ENCODE measurements at regions not wholly inside any gene's neighbourhood (a gene's known extent, or its start where the extent isn't known, plus 50 kb on each side); places are given as distances from the start of the nearest gene placed in this dataset.

GRCh38 chr1:113194846-113195830, 122.1 kb downstream of the LRIG2 start:
- FAIRE-seq = no peak
- Histone ChIP-seq H2AFZ (ENCODE audit: control insufficient read depth, low read length) (no peak overlapping the region), H3K9me1 (ENCODE audit: control insufficient read depth, extremely low read depth, insufficient read depth, low read length) (no peaks in the 10 kb centered on the region), H3K27ac (ENCODE audit: control insufficient read depth, insufficient read depth, low read length) (no peak overlapping the region), H3K4me3 (ENCODE audit: control insufficient read depth in 2 of 3, extremely low read depth in 1 of 3, insufficient read depth in 2 of 3, low read depth in 1 of 3, low read length in 3 of 3) (no peak overlapping the region), H3K9ac (ENCODE audit: control insufficient read depth, extremely low read depth, insufficient read depth, low read length) (no peak overlapping the region), H3K4me1 (ENCODE audit: control insufficient read depth, extremely low read depth, insufficient read depth, low read length) (peaks cover 2% of the 10 kb centered on the region), H3K79me2 (ENCODE audit: control insufficient read depth, insufficient read depth, low read length) (no peaks in the 10 kb centered on the region), H3K27me3 (ENCODE audit: control insufficient read depth, extremely low read depth, insufficient read depth, low read length) (peaks cover 3% of the 10 kb centered on the region), H4K20me1 (ENCODE audit: control insufficient read depth, extremely low read depth, insufficient read depth, low read length) (no peaks in the 10 kb centered on the region), H3K36me3 (ENCODE audit: control insufficient read depth in 2 of 2, extremely low read depth in 1 of 2, insufficient read depth in 2 of 2, low read length in 2 of 2) (no peaks in the 10 kb centered on the region), H3K4me2 (ENCODE audit: control insufficient read depth, extremely low read depth, insufficient read depth, low read depth, low read length) (no peak overlapping the region), H3K9me3 (ENCODE audit: control insufficient read depth, low read depth, low read length) (no peaks in the 10 kb centered on the region)
- TF ChIP-seq CTCF (optimal IDR thresholded peaks at IDR 0.05 in 1 of 3, IDR thresholded peaks at IDR 0.05 in 1 of 3, conservative IDR thresholded peaks at IDR 0.05 in 1 of 3; ENCODE audit: extremely low read depth in 1 of 3, insufficient read depth in 2 of 3, low read length in 3 of 3) (no peak), EZH2 (IDR thresholded peaks at IDR 0.05; ENCODE audit: low read length) (no peak)
- DNase-seq (ENCODE audit: low read depth, low spot score) = no peak
- dilution Hi-C loops (cut with MboI; ENCODE audit: extremely low pct_ligation_motif_present, low sequenced_read_pairs) = no loop called here

- Histone ChIP-seq H4K20me1 (ENCODE audit: control insufficient read depth, extremely low read depth, insufficient read depth, low read length) (no peaks in the 10 kb centered on the region), H3K4me2 (ENCODE audit: control insufficient read depth, extremely low read depth, insufficient read depth, low read depth, low read length) (no peak overlapping the region), H3K27ac (ENCODE audit: control insufficient read depth, insufficient read depth, low read length) (no peak overlapping the region), H2AFZ (ENCODE audit: control insufficient read depth, low read length) (no peak overlapping the region), H3K4me1 (ENCODE audit: control insufficient read depth, extremely low read depth, insufficient read depth, low read length) (no peaks in the 10 kb centered on the region), H3K27me3 (ENCODE audit: control insufficient read depth, extremely low read depth, insufficient read depth, low read length) (peaks cover 3% of the 10 kb centered on the region), H3K9ac (ENCODE audit: control insufficient read depth, extremely low read depth, insufficient read depth, low read length) (no peak overlapping the region), H3K9me3 (ENCODE audit: control insufficient read depth, low read depth, low read length) (no peaks in the 10 kb centered on the region), H3K4me3 (ENCODE audit: control insufficient read depth in 2 of 3, extremely low read depth in 1 of 3, insufficient read depth in 2 of 3, low read depth in 1 of 3, low read length in 3 of 3) (no peak overlapping the region), H3K79me2 (ENCODE audit: control insufficient read depth, insufficient read depth, low read length) (no peaks in the 10 kb centered on the region), H3K9me1 (ENCODE audit: control insufficient read depth, extremely low read depth, insufficient read depth, low read length) (no peaks in the 10 kb centered on the region), H3K36me3 (ENCODE audit: control insufficient read depth in 2 of 2, extremely low read depth in 1 of 2, insufficient read depth in 2 of 2, low read length in 2 of 2) (no peaks in the 10 kb centered on the region)
- TF ChIP-seq EZH2 (IDR thresholded peaks at IDR 0.05; ENCODE audit: low read length) = no peak
- no peak for TF ChIP-seq CTCF (optimal IDR thresholded peaks at IDR 0.05 in 1 of 3, IDR thresholded peaks at IDR 0.05 in 1 of 3, conservative IDR thresholded peaks at IDR 0.05 in 1 of 3; ENCODE audit: extremely low read depth in 1 of 3, insufficient read depth in 2 of 3, low read length in 3 of 3)
- dilution Hi-C loops (cut with MboI; ENCODE audit: extremely low pct_ligation_motif_present, low sequenced_read_pairs) = no loop called here
- DNase-seq (ENCODE audit: low read depth, low spot score) (no peak), FAIRE-seq (no peak)
These were observed 124.8 kb downstream of the LRIG2 start for GRCh38 chr1:113197719-113198330.

Measured in keratinocyte (primary cell).